NCI-H2227 (cell line): ENCODE measurements at regions not wholly inside any gene's neighbourhood (a gene's known extent, or its start where the extent isn't known, plus 50 kb on each side); places are given as distances from the start of the nearest gene placed in this dataset.
A peak's percentile ranks its signal among the peaks of the same experiment; 100 is the strongest.

Experiments used
- DNase-seq: peaks from one replicate; lab custom pipeline; 2025; ENCODE audit not compliant: unreplicated experiment; lab: John Stamatoyannopoulos, UW

GRCh38 chr11:133697603-133698180, 147.6 kb downstream of the SPATA19 start:
- DNase-seq, result no peak

GRCh38 chr11:133697161-133697560, 148.2 kb downstream of the SPATA19 start:
- no peak for DNase-seq

- no peak for DNase-seq
These were observed 149.9 kb downstream of the SPATA19 start for GRCh38 chr11:133695387-133695786.

GRCh38 chr11:133694701-133695100, 150.6 kb downstream of the SPATA19 start:
- DNase-seq, result no peak

- no peak for DNase-seq
These were observed 152.2 kb downstream of the SPATA19 start for GRCh38 chr11:133693110-133693509.

- no peak for DNase-seq
These were observed 153.0 kb downstream of the SPATA19 start for GRCh38 chr11:133692126-133692934.

GRCh38 chr11:133687781-133688180, 155.5 kb upstream of the OPCML start:
- DNase-seq, result no peak

GRCh38 chr11:133681901-133682300, 149.6 kb upstream of the OPCML start:
- DNase-seq, result peak; percentile 11

- no peak for DNase-seq
These were observed 147.6 kb upstream of the OPCML start for GRCh38 chr11:133679896-133680295.

- DNase-seq, result no peak
These were observed 145.9 kb upstream of the OPCML start for GRCh38 chr11:133678191-133678590.

GRCh38 chr11:133677387-133677786, 145.1 kb upstream of the OPCML start:
- DNase-seq, result no peak

- DNase-seq, result no peak
These were observed 144.0 kb upstream of the OPCML start for GRCh38 chr11:133676265-133676664.

- no peak for DNase-seq
These were observed 137.2 kb upstream of the OPCML start for GRCh38 chr11:133669371-133670053.

- DNase-seq, result no peak
These were observed 131.1 kb upstream of the OPCML start for GRCh38 chr11:133663135-133663985.

GRCh38 chr11:133661846-133662245, 129.5 kb upstream of the OPCML start:
- DNase-seq, result no peak

GRCh38 chr11:133660202-133660568, 127.9 kb upstream of the OPCML start:
- no peak for DNase-seq

GRCh38 chr11:133659538-133660201, 127.4 kb upstream of the OPCML start:
- no peak for DNase-seq

GRCh38 chr11:133657054-133657453, 124.8 kb upstream of the OPCML start:
- DNase-seq, result no peak

GRCh38 chr11:133656082-133656635, 123.9 kb upstream of the OPCML start:
- DNase-seq, result no peak

- DNase-seq, result no peak
These were observed 122.4 kb upstream of the OPCML start for GRCh38 chr11:133654630-133655212.
